ENCODE measurements at regions not wholly inside any gene's neighbourhood (a gene's known extent, or its start where the extent isn't known, plus 50 kb on each side); places are given as distances from the start of the nearest gene placed in this dataset.

DNA sequence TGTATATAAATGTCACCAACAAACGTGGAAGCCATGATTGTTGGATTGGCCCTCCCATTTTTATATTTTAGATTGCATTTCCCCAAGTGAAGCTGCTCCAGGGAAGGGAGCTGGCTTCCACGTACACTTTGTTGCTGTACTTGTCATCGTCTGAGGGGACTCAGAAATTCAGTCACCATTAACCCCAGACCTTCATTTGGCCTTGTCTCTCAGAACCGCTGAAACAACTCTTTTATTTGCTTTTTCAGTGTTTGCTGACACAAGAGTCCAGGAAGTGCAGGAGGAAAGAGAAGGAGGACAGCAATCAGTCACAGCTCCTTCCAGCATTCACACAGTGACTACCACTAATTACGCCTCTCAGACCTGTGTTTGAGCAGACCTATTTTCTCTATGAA is 276.5 kb downstream of the TBL1XR1 start:
- WGBS, 2 donors: 38 to 40% methylated on average over 5 of the region's 5 CpGs
- intact Hi-C loops (cut with DNase I): no loop called here
- H3K27ac ChIP-seq: peak overlapping the region in 1 of 3 donors; percentile 25
- no peak for DNase-seq
- H3K27me3 ChIP-seq: no peaks in the 10 kb centered on the region
- peaks cover 19 to 21% of the 10 kb centered on the region in 2 donors for H3K4me1 ChIP-seq
- no peaks in the 10 kb centered on the region for H3K36me3 ChIP-seq
- TF ChIP-seq, protein P1, sequence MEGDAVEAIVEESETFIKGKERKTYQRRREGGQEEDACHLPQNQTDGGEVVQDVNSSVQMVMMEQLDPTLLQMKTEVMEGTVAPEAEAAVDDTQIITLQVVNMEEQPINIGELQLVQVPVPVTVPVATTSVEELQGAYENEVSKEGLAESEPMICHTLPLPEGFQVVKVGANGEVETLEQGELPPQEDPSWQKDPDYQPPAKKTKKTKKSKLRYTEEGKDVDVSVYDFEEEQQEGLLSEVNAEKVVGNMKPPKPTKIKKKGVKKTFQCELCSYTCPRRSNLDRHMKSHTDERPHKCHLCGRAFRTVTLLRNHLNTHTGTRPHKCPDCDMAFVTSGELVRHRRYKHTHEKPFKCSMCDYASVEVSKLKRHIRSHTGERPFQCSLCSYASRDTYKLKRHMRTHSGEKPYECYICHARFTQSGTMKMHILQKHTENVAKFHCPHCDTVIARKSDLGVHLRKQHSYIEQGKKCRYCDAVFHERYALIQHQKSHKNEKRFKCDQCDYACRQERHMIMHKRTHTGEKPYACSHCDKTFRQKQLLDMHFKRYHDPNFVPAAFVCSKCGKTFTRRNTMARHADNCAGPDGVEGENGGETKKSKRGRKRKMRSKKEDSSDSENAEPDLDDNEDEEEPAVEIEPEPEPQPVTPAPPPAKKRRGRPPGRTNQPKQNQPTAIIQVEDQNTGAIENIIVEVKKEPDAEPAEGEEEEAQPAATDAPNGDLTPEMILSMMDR (IDR thresholded peaks at IDR 0.05): no peak
- TF ChIP-seq POLR2A (IDR thresholded peaks at IDR 0.05): no peak
- H3K4me3 ChIP-seq (replicated peaks in 1 of 3): no peak overlapping the region
- no peaks in the 10 kb centered on the region for H3K9me3 ChIP-seq

DNA sequence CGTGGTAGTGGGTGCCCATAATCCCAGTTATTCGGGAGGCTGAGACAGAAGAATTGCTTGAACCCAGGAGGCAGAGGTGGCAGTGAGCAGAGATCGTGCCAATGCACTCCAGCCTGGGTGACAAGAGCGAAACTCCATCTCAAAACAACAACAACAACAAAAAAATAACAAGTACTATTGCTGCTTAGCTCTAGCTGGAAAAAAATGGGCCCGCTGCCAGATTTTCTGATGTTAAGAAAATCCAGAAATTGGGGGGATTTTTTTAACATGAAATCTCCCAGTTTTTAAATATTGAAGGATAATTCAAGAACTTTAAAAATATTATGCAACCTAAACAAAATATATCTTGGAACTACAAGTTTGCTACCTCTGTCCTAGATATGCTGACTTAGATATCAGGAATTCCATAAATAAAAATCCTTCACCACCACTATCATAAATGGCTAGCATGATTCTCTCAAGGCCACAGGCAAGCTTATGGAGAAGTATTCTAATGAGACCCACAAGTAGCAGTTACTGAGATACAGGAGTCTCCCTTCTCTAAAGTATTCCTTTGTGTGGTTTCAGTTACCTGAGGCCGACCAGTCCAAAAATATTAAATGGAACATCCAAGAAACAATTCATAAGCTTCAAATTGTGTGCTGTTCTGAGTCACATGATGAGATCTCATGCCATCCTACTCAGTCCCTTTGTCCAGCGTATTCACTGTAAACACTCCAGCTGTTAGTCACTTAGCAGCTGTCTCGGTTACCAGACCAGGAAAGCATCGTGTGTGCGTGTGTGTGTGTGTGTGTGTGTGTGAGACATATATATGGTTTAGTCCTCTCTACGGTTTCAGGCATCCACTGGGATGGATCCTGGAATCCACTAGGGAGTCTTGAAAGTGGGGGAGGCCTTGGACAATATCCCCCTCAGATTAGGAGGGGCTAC is 277.2 kb downstream of the TBL1XR1 start:
- intact Hi-C loops (cut with DNase I): no loop called here
- Histone ChIP-seq H3K9me3 (no peaks in the 10 kb centered on the region), H3K36me3 (no peaks in the 10 kb centered on the region), H3K27me3 (no peaks in the 10 kb centered on the region), H3K4me1 (peaks cover 19 to 21% of the 10 kb centered on the region in 2 donors), H3K27ac (no peak overlapping the region), H3K4me3 (replicated peaks in 1 of 3) (no peak overlapping the region)
- peak in 1 of 2 donors; percentile 12 for DNase-seq
- TF ChIP-seq POLR2A (IDR thresholded peaks at IDR 0.05): no peak
- WGBS, 2 donors: 83 to 87% methylated on average over 11 of the region's 11 CpGs

DNA sequence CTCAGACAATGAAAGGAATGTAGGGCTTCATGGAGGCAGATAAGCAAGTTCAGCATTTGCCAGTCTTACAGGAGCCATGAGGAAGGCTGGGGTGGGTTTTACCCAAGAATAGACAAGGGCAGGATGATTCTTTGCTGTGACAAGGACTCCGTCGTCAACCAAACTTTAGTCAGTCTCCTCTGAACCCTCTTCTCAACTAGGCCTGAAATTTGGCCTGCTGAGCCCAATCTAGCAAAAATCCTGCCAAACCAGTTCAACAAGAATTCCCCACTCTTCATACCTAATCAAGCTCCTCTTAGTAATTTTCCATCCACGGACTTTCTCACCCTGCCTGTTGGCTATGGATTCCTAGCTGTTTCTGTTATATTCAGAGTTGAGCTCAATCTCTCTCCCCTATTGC is 280.5 kb downstream of the TBL1XR1 start:
- intact Hi-C loops (cut with DNase I): no loop called here
- Histone ChIP-seq H3K36me3 (no peaks in the 10 kb centered on the region), H3K27ac (peak overlapping the region; percentile 72 to 91 (median 72)), H3K9me3 (no peaks in the 10 kb centered on the region), H3K4me1 (peaks cover 19 to 21% of the 10 kb centered on the region in 2 donors), H3K27me3 (no peaks in the 10 kb centered on the region), H3K4me3 (replicated peaks in 1 of 3) (no peak overlapping the region)
- TF ChIP-seq POLR2A (IDR thresholded peaks at IDR 0.05): peak in 1 of 2 donors; percentile 17
- TF ChIP-seq, protein P1 (IDR thresholded peaks at IDR 0.05): no peak
- 51 to 58% methylated on average over 3 of the region's 3 CpGs for whole genome bisulfite sequencing, 2 donors
- DNase-seq: peak; percentile 46 to 62

DNA sequence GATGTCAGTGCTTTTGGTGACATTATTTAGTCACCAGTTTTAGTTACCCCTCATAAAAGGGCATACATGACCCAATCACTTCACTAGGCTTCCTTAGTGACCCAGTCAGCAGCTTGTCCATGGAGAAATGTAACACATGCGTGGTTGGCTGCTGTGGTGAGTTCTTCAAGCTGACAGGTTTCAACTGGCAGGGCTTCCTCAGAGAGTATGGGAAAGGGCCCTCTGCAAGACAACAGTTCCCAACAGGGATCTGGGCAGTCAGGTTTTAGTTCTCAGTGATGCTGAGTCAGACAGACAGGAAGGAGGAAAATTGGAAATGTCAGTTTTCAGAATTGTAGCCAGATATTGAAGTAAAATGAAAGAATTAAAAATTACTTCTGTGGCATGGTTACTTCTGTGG is 282.5 kb downstream of the TBL1XR1 start:
- Histone ChIP-seq H3K4me3 (replicated peaks in 1 of 3) (no peak overlapping the region), H3K4me1 (peaks cover 14 to 21% of the 10 kb centered on the region in 2 donors), H3K36me3 (no peaks in the 10 kb centered on the region), H3K27me3 (no peaks in the 10 kb centered on the region), H3K9me3 (no peaks in the 10 kb centered on the region), H3K27ac (no peak overlapping the region)
- intact Hi-C loops (cut with DNase I): no loop called here
- WGBS, 2 donors: 78 to 95% methylated on average over 1 of the region's 1 CpG
- peak in 1 of 2 donors; percentile 19 for DNase-seq
- TF ChIP-seq, protein P1 (IDR thresholded peaks at IDR 0.05): no peak
- no peak for TF ChIP-seq POLR2A (IDR thresholded peaks at IDR 0.05)

DNA sequence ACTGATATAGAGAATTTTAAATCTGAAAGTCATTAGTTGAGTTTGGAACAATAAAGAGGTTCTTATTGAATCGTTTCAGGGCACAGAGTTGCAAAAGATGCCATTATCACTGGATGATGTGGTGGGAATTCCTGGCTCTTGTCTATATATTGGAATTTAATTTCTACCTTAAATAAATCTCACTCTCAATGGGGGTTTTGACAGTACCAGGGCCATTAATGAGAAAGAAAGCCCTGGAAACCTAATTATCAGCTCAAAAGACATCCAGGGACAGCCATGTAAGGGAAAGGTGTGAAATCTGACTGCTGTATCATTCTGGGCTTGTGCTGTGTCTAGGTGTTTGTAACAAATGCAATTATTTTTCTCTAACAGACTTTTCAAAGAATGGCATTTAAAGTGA is 285.7 kb downstream of the TBL1XR1 start:
- 87 to 94% methylated on average over 1 of the region's 1 CpG for WGBS, 2 donors
- Histone ChIP-seq H3K27ac (no peak overlapping the region), H3K4me3 (replicated peaks in 1 of 3) (no peak overlapping the region), H3K9me3 (no peaks in the 10 kb centered on the region), H3K4me1 (peaks cover 9 to 18% of the 10 kb centered on the region in 2 donors), H3K27me3 (no peaks in the 10 kb centered on the region), H3K36me3 (no peaks in the 10 kb centered on the region)
- intact Hi-C loops (cut with DNase I): no loop called here
- TF ChIP-seq POLR2A (IDR thresholded peaks at IDR 0.05): no peak
- TF ChIP-seq, protein P1 (IDR thresholded peaks at IDR 0.05): no peak
- no peak for DNase-seq

All from thyroid gland (tissue), 4 donors.